Stimulated activated naive CD8-positive, alpha-beta T cell treated with anti-CD3 and anti-CD28 coated beads, Interleukin-15, Interleukin-2, amounts not matched to agents 100 U/mL and 50 U/mL, for 24 hours (primary cell): ENCODE measurements at regions not wholly inside any gene's neighbourhood (a gene's known extent, or its start where the extent isn't known, plus 50 kb on each side); places are given as distances from the start of the nearest gene placed in this dataset.
A peak's percentile ranks its signal among the peaks of the same experiment; 100 is the strongest.
"Not testable (repeated sequence)": the region's sequence is repeated elsewhere in the genome, so short reads cannot be mapped to it uniquely, and the experiment has no call there.

ENCODE experiments used
- ATAC-seq: fragments of 150-1000 bp; cut with Tn5 transposase; one replicate; pipeline ENCODE4 v1.10.0; 2021
- DNase-seq: peaks from one replicate; pipeline ENCODE4 v3.0.0; 2021

GRCh38 chr2:111316221-111316741, 195.6 kb downstream of the BCL2L11 start:
- DNase-seq (peak; percentile 17), ATAC-seq (peak; percentile 62)

GRCh38 chr2:111316881-111317549, 196.3 kb downstream of the BCL2L11 start:
- peak; percentile 60 for ATAC-seq

GRCh38 chr2:111319552-111319951, 198.8 kb downstream of the BCL2L11 start:
- ATAC-seq, result peak; percentile 46
- DNase-seq, result not testable (repeated sequence)

More at GRCh38 chr2:111316881-111317549, 196.3 kb downstream of the BCL2L11 start:
- DNase-seq, result peak; percentile 17

- ATAC-seq, DNase-seq: not testable (repeated sequence)
Observed at GRCh38 chr2:111320264-111320663, 199.6 kb downstream of the BCL2L11 start.

- DNase-seq (peak; percentile 14), ATAC-seq (peak; percentile 50)
Observed at GRCh38 chr2:111320965-111321364, 200.3 kb downstream of the BCL2L11 start.

GRCh38 chr2:111323384-111323783, 202.7 kb downstream of the BCL2L11 start:
- not testable (repeated sequence) for ATAC-seq, DNase-seq

- ATAC-seq, DNase-seq: not testable (repeated sequence)
Observed at GRCh38 chr2:111327726-111328125, 207.0 kb downstream of the BCL2L11 start.

- ATAC-seq, DNase-seq: not testable (repeated sequence)
Observed at GRCh38 chr2:111329309-111329708, 208.6 kb downstream of the BCL2L11 start.

GRCh38 chr2:111331099-111331724, 210.5 kb downstream of the BCL2L11 start:
- not testable (repeated sequence) for ATAC-seq, DNase-seq

GRCh38 chr2:111335220-111335907, 214.7 kb downstream of the BCL2L11 start:
- ATAC-seq, result not testable (repeated sequence)

GRCh38 chr2:111338474-111338873, 217.8 kb downstream of the BCL2L11 start:
- DNase-seq, ATAC-seq: not testable (repeated sequence)

More at GRCh38 chr2:111335220-111335907, 214.7 kb downstream of the BCL2L11 start:
- not testable (repeated sequence) for DNase-seq

- not testable (repeated sequence) for ATAC-seq, DNase-seq
Observed at GRCh38 chr2:111339476-111339875, 218.8 kb downstream of the BCL2L11 start.

- not testable (repeated sequence) for DNase-seq, ATAC-seq
Observed at GRCh38 chr2:111344590-111344989, 223.9 kb downstream of the BCL2L11 start.

GRCh38 chr2:111345439-111345838, 224.7 kb downstream of the BCL2L11 start:
- not testable (repeated sequence) for DNase-seq, ATAC-seq

- DNase-seq, ATAC-seq: not testable (repeated sequence)
Observed at GRCh38 chr2:111346018-111346930, 225.6 kb downstream of the BCL2L11 start.

GRCh38 chr2:111347695-111348094, 227.0 kb downstream of the BCL2L11 start:
- not testable (repeated sequence) for DNase-seq, ATAC-seq

GRCh38 chr2:111348316-111348715, 227.6 kb downstream of the BCL2L11 start:
- ATAC-seq, DNase-seq: not testable (repeated sequence)

GRCh38 chr2:111355022-111355817, 234.5 kb downstream of the BCL2L11 start:
- DNase-seq, ATAC-seq: not testable (repeated sequence)

- not testable (repeated sequence) for ATAC-seq, DNase-seq
Observed at GRCh38 chr2:111355823-111356511, 235.3 kb downstream of the BCL2L11 start.
